ENCODE measurements at regions not wholly inside any gene's neighbourhood (a gene's known extent, or its start where the extent isn't known, plus 50 kb on each side); places are given as distances from the start of the nearest gene placed in this dataset.
"Not testable (repeated sequence)": the region's sequence is repeated elsewhere in the genome, so short reads cannot be mapped to it uniquely, and the experiment has no call there.

GRCh38 chr5:153365547-153365946 lies 124.9 kb upstream of the GRIA1 start:
- DNase-seq (ENCODE audit: low read depth in 2 of 2), result no peak

GRCh38 chr5:153367466-153367865 lies 123.0 kb upstream of the GRIA1 start:
- DNase-seq (ENCODE audit: low read depth in 2 of 2), result no peak

- no peak for DNase-seq (ENCODE audit: low read depth in 2 of 2)
These were observed 117.9 kb upstream of the GRIA1 start for GRCh38 chr5:153372425-153373129.

- DNase-seq (ENCODE audit: low read depth in 2 of 2), result no peak
These were observed 117.4 kb upstream of the GRIA1 start for GRCh38 chr5:153373130-153373498.

GRCh38 chr5:153381630-153382029 lies 108.8 kb upstream of the GRIA1 start:
- DNase-seq (ENCODE audit: low read depth in 2 of 2), result not testable (repeated sequence)

- no peak for DNase-seq (ENCODE audit: low read depth in 2 of 2)
These were observed 99.9 kb upstream of the GRIA1 start for GRCh38 chr5:153390569-153390968.

- no peak for DNase-seq (ENCODE audit: low read depth in 2 of 2)
These were observed 90.9 kb upstream of the GRIA1 start for GRCh38 chr5:153399595-153399994.

GRCh38 chr5:153400931-153401330 lies 89.5 kb upstream of the GRIA1 start:
- no peak for DNase-seq (ENCODE audit: low read depth in 2 of 2)

- DNase-seq (ENCODE audit: low read depth in 2 of 2), result no peak
These were observed 87.9 kb upstream of the GRIA1 start for GRCh38 chr5:153402550-153402949.

GRCh38 chr5:153403470-153403869 lies 87.0 kb upstream of the GRIA1 start:
- no peak for DNase-seq (ENCODE audit: low read depth in 2 of 2)

- no peak for DNase-seq (ENCODE audit: low read depth in 2 of 2)
These were observed 85.7 kb upstream of the GRIA1 start for GRCh38 chr5:153404747-153405146.

GRCh38 chr5:153421676-153422075 lies 68.8 kb upstream of the GRIA1 start:
- no peak for DNase-seq (ENCODE audit: low read depth in 2 of 2)

GRCh38 chr5:153425914-153426313 lies 64.6 kb upstream of the GRIA1 start:
- DNase-seq (ENCODE audit: low read depth in 2 of 2), result no peak

GRCh38 chr5:153429761-153430380 lies 60.6 kb upstream of the GRIA1 start:
- no peak for DNase-seq (ENCODE audit: low read depth in 2 of 2)

- DNase-seq (ENCODE audit: low read depth in 2 of 2), result no peak
These were observed 57.9 kb upstream of the GRIA1 start for GRCh38 chr5:153432583-153432982.

GRCh38 chr5:153437251-153437650 lies 53.2 kb upstream of the GRIA1 start:
- DNase-seq (ENCODE audit: low read depth in 2 of 2), result no peak

- DNase-seq (ENCODE audit: low read depth in 2 of 2), result no peak
These were observed 51.3 kb upstream of the GRIA1 start for GRCh38 chr5:153439130-153439529.

Measured in stimulated activated CD8-positive, alpha-beta memory T cell treated with anti-CD3 and anti-CD28 coated beads, Interleukin-15, amount 100 ng/mL, for 4 hours (primary cell).